ENCODE measurements at regions not wholly inside any gene's neighbourhood (a gene's known extent, or its start where the extent isn't known, plus 50 kb on each side); places are given as distances from the start of the nearest gene placed in this dataset.

DNA sequence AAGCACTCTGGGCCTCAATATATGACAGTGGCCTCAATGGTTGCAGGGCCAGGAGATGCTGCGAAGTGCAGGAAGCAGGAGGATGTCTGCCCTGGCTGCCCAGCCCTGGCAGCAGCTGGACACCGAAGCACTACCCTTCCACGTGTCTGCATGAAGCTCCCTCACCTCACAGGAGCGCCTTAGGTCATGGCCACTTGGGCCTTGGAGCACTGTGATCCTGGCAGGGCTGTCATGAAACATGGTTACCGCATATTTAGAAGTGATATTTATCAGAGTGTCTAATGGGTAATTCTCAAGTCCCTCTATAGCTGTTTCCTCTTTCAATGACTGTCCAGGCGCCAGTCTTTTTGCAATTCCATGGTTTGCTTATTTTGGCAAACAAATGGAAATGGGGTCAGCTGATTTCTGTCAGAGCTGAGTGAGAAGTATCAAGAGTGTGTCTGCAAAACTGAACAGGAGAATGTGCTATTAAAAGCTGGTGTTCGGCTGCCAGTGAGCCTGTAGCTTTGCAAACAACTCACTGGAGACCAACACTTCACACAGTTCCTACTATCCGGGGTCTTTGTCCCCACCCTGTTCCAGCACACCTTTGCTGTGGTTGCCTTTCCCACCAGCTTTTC is 285.9 kb downstream of the KIF4B start:
- no peak for DNase-seq (ENCODE audit: low read depth)
- H3K4me3 ChIP-seq (ENCODE audit: low read length) = no peak overlapping the region
- TF ChIP-seq, protein P1, sequence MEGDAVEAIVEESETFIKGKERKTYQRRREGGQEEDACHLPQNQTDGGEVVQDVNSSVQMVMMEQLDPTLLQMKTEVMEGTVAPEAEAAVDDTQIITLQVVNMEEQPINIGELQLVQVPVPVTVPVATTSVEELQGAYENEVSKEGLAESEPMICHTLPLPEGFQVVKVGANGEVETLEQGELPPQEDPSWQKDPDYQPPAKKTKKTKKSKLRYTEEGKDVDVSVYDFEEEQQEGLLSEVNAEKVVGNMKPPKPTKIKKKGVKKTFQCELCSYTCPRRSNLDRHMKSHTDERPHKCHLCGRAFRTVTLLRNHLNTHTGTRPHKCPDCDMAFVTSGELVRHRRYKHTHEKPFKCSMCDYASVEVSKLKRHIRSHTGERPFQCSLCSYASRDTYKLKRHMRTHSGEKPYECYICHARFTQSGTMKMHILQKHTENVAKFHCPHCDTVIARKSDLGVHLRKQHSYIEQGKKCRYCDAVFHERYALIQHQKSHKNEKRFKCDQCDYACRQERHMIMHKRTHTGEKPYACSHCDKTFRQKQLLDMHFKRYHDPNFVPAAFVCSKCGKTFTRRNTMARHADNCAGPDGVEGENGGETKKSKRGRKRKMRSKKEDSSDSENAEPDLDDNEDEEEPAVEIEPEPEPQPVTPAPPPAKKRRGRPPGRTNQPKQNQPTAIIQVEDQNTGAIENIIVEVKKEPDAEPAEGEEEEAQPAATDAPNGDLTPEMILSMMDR (conservative IDR thresholded peaks at IDR 0.05; ENCODE audit: low read depth, low read length) = no peak

GRCh38 chr5:155303120-155303519 is 289.6 kb downstream of the KIF4B start:
- TF ChIP-seq, protein P1 (conservative IDR thresholded peaks at IDR 0.05; ENCODE audit: low read depth, low read length) = no peak
- no peak for DNase-seq (ENCODE audit: low read depth)
- no peak overlapping the region for H3K4me3 ChIP-seq (ENCODE audit: low read length)

- H3K4me3 ChIP-seq (ENCODE audit: low read length) = no peak overlapping the region
- TF ChIP-seq, protein P1 (conservative IDR thresholded peaks at IDR 0.05; ENCODE audit: low read depth, low read length) = no peak
- no peak for DNase-seq (ENCODE audit: low read depth)
These were observed 293.7 kb downstream of the KIF4B start for GRCh38 chr5:155307229-155307628.

DNA sequence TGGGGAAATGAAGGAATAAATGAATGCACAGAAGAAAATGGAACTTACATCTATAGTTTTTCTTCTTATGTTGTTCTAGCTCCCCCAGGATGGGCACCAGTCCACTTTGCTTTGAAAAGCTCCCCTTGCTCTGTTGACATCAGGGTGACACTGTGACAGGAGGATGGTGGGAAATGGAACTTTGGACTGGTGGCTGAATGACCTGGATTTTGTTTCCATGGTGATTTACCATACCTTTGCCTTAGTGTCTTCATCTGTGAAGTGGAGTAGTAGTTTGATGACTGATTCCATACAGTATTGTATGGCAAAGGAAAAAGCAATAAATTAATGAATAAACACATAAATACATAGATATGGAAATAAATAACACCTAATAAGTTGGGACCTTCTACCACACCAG is 294.7 kb downstream of the KIF4B start:
- no peak overlapping the region for H3K4me3 ChIP-seq (ENCODE audit: low read length)
- TF ChIP-seq, protein P1 (conservative IDR thresholded peaks at IDR 0.05; ENCODE audit: low read depth, low read length) = no peak
- no peak for DNase-seq (ENCODE audit: low read depth)

DNA sequence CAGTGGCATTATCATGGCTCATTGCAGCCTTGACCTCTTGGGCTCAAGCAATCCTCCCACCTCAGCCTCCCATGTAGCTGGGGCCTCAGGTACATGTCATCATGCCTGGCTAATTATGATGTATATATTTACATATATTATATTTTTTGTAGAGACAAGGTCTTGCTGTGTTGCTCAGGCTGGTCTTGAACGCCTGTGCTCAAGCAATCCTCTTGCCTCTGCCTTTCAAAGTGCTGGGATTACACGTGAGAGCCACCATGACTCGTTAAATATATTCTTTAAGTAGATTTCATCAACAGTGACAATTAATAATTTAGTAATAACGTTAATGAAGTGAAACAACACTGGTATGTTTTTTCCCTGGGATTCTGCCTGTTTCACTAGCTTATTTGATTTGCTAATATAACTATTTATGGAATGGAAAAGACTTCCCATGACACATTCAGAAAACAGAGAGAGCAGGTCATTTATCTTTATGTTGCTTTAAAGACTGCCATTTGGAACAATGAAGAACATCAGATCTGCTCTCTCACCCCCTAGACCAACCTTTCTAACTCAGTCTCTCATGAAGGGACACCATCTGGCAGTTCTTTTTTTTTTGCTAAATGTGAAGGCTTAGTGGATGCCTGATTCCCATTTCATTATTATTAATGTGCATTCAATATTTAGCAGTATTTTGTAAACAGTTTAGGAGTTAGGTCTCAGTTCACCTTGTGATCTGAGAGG is 295.6 kb downstream of the KIF4B start:
- TF ChIP-seq, protein P1 (conservative IDR thresholded peaks at IDR 0.05; ENCODE audit: low read depth, low read length) = no peak
- no peak for DNase-seq (ENCODE audit: low read depth)
- H3K4me3 ChIP-seq (ENCODE audit: low read length) = no peak overlapping the region

- no peak for DNase-seq (ENCODE audit: low read depth)
- H3K4me3 ChIP-seq (ENCODE audit: low read length) = no peak overlapping the region
- TF ChIP-seq, protein P1 (conservative IDR thresholded peaks at IDR 0.05; ENCODE audit: low read depth, low read length) = no peak
These were observed 298.2 kb downstream of the KIF4B start for GRCh38 chr5:155311721-155312120.

GRCh38 chr5:155313518-155313917 is 300.0 kb downstream of the KIF4B start:
- no peak for DNase-seq (ENCODE audit: low read depth)
- no peak overlapping the region for H3K4me3 ChIP-seq (ENCODE audit: low read length)
- TF ChIP-seq, protein P1 (conservative IDR thresholded peaks at IDR 0.05; ENCODE audit: low read depth, low read length) = no peak

Data from retinal pigment epithelial cell (primary cell).